ENCODE measurements at regions not wholly inside any gene's neighbourhood (a gene's known extent, or its start where the extent isn't known, plus 50 kb on each side); places are given as distances from the start of the nearest gene placed in this dataset.

GRCh38 chr1:112046630-112047029 is 57.2 kb upstream of the KCND3 start:
- POLR2A ChIA-PET (ENCODE audit: unreplicated experiment) = no interaction called here
- Histone ChIP-seq H2BK120ac (ENCODE audit: low read depth, low read length) (no peak overlapping the region), H2AFZ (replicated peaks; ENCODE audit: low read length, poor library complexity) (no peak overlapping the region), H3K27me3 (ENCODE audit: control insufficient read depth, insufficient read depth, low read length) (no peaks in the 10 kb centered on the region), H4K8ac (ENCODE audit: low read depth in 2 of 2, low read length in 2 of 2) (no peak overlapping the region), H3K23ac (ENCODE audit: low read depth, low read length) (no peak overlapping the region), H3K4me2 (ENCODE audit: low read depth, low read length) (no peak overlapping the region), H2BK20ac (ENCODE audit: low read depth, low read length) (no peak overlapping the region), H2AK9ac (replicated peaks; ENCODE audit: low read depth, low read length, poor library complexity) (no peak overlapping the region), H2BK5ac (ENCODE audit: low read depth, low read length, poor library complexity, severe bottlenecking) (no peak overlapping the region), H3K9me1 (ENCODE audit: insufficient read depth, low read length) (no peaks in the 10 kb centered on the region), H3K9me3 (ENCODE audit: control insufficient read depth, insufficient read depth, low read length) (no peaks in the 10 kb centered on the region), H4K20me1 (ENCODE audit: insufficient read depth, low read length) (no peaks in the 10 kb centered on the region), H3K27ac (ENCODE audit: insufficient read depth, low read length) (no peak overlapping the region), H2BK15ac (ENCODE audit: low read depth, low read length) (no peak overlapping the region), H3K4me1 (ENCODE audit: control insufficient read depth, insufficient read depth, low read length) (no peaks in the 10 kb centered on the region), H3K14ac (replicated peaks; ENCODE audit: low read depth, low read length) (no peak overlapping the region), H3K79me1 (ENCODE audit: low read depth in 1 of 2, low read length in 2 of 2) (no peaks in the 10 kb centered on the region), H3K4ac (ENCODE audit: low read depth, low read length) (no peak overlapping the region), H3K9ac (ENCODE audit: low read depth, low read length) (no peak overlapping the region), H2AK5ac (ENCODE audit: low read depth, low read length) (no peak overlapping the region), H3K18ac (ENCODE audit: low read depth, low read length) (no peak overlapping the region), H4K5ac (ENCODE audit: low read depth, low read length) (no peak overlapping the region), H3K56ac (ENCODE audit: extremely low read depth, insufficient read depth, low read length) (no peak overlapping the region), H4K91ac (ENCODE audit: insufficient read depth, low read depth, low read length) (no peak overlapping the region), H3K4me3 (ENCODE audit: insufficient read depth, low read depth, low read length) (no peak overlapping the region), H3K36me3 (ENCODE audit: control insufficient read depth, insufficient read depth, low read length) (no peaks in the 10 kb centered on the region)
- in situ Hi-C loops (cut with MboI; ENCODE audit: low sequenced_read_pairs) (no loop called here), dilution Hi-C loops (cut with HindIII; ENCODE audit: low sequenced_read_pairs, unreplicated experiment) (no loop called here), intact Hi-C loops (cut with micrococcal nuclease) (no loop called here)
- DNase-seq (no peak), ATAC-seq (ENCODE audit: low read depth) (no peak)
- BruUV-seq (replicated peaks) = no TSS peak
- CTCF ChIA-PET = no interaction called here
- 80% methylated on average over 1 of the region's 2 CpGs; no CpG with 5 or more reads in 1 of the 2 experiments for WGBS, 2 experiments (ENCODE audit: extremely low coverage in 2 of 2, insufficient read length in 1 of 2)
- TF ChIP-seq RCOR1 (IDR thresholded peaks at IDR 0.05; ENCODE audit: insufficient replicate concordance, low read length) (no peak), MAZ (IDR thresholded peaks at IDR 0.05; ENCODE audit: borderline replicate concordance, low read depth, low read length) (no peak), BHLHE40 (IDR thresholded peaks at IDR 0.05; ENCODE audit: low read depth, low read length) (no peak), FOS (IDR thresholded peaks at IDR 0.05; ENCODE audit: low read depth, low read length) (no peak), POLR2A (IDR thresholded peaks at IDR 0.05; ENCODE audit: low read depth, low read length) (no peak), MAFK (IDR thresholded peaks at IDR 0.05; ENCODE audit: low read depth, low read length) (no peak), RFX5 (IDR thresholded peaks at IDR 0.05; ENCODE audit: low read depth, low read length) (no peak), CHD1 (IDR thresholded peaks at IDR 0.05; ENCODE audit: low read depth, low read length) (no peak), SMC3 (IDR thresholded peaks at IDR 0.05; ENCODE audit: low read depth, low read length) (no peak)
